AG04449 (cell line): ENCODE measurements at regions not wholly inside any gene's neighbourhood (a gene's known extent, or its start where the extent isn't known, plus 50 kb on each side); places are given as distances from the start of the nearest gene placed in this dataset.
A peak's percentile ranks its signal among the peaks of the same experiment; 100 is the strongest.

Source experiments
- CTCF ChIA-PET: fragments of 350-600 bp; formaldehyde crosslinking; extraction: SDS; loops from one replicate; lab custom pipeline; 2021; ENCODE audit warnings: antibody characterized with exemption; lab: Yijun Ruan, JAX
- POLR2A ChIA-PET: fragments of 400-600, 350-600 bp; formaldehyde crosslinking; extraction: SDS; loops from one replicate; lab custom pipeline; 2020; ENCODE audit warnings: antibody characterized with exemption, inconsistent platforms; lab: Yijun Ruan, JAX
- DNase-seq: peaks from one replicate; pipeline ENCODE4 v3.0.0-alpha.2; 2010; ENCODE audit warnings: low read depth, low spot score
- H3K4me3 ChIP-seq: 2 replicates; pipeline ENCODE4 v1.5.1; 2011; ENCODE audit warnings: low read depth, mild to moderate bottlenecking, control low read depth, low read length
- CTCF ChIP-seq: IDR thresholded peaks from one replicate; pipeline ENCODE4 v1.5.1; 2011; ENCODE audit warnings: mild to moderate bottlenecking, moderate library complexity, low read length, control low read depth, inconsistent platforms; ENCODE audit not compliant: insufficient read depth; ENCODE audit errors: missing control alignments

GRCh38 chr9:109861499-109861898, 81.5 kb downstream of the PALM2AKAP2 start:
- CTCF ChIA-PET = interaction anchor here (0.8 to 2.6 kb wide), 6 partner anchors 8 to 287 kb away, joined by 3 to 9 read pairs (median 4); no protein-coding TSS in a partner anchor
- H3K4me3 ChIP-seq = no peak overlapping the region
- no peak for TF ChIP-seq CTCF
- DNase-seq = peak; percentile 34
- POLR2A ChIA-PET = no interaction called here

- POLR2A ChIA-PET = no interaction called here
- CTCF ChIA-PET = interaction anchor here (0.8 to 2.6 kb wide), 7 partner anchors 9 to 287 kb away, joined by 3 to 9 read pairs (median 4); no protein-coding TSS in a partner anchor
- H3K4me3 ChIP-seq = no peak overlapping the region
- DNase-seq = no peak
- no peak for TF ChIP-seq CTCF
Measured at GRCh38 chr9:109861918-109862317, 81.9 kb downstream of the PALM2AKAP2 start.

GRCh38 chr9:109862452-109862851, 82.5 kb downstream of the PALM2AKAP2 start:
- no peak overlapping the region for H3K4me3 ChIP-seq
- ChIA-PET POLR2A (no interaction called here), CTCF (interaction anchor here (0.9 to 2.6 kb wide), 8 partner anchors 9 to 393 kb away, joined by 3 to 9 read pairs (median 4); no protein-coding TSS in a partner anchor)
- DNase-seq = no peak
- no peak for TF ChIP-seq CTCF

- CTCF ChIA-PET = interaction anchor here (1.8 kb wide), 2 partner anchors 12 to 47 kb away, joined by 4 to 5 read pairs; no protein-coding TSS in a partner anchor
- POLR2A ChIA-PET = no interaction called here
- TF ChIP-seq CTCF = no peak
- no peak for DNase-seq
- H3K4me3 ChIP-seq = no peak overlapping the region
Measured at GRCh38 chr9:109863961-109864360, 84.0 kb downstream of the PALM2AKAP2 start.

- POLR2A ChIA-PET = no interaction called here
- CTCF ChIA-PET = interaction anchor here (0.8 to 1.6 kb wide), 5 partner anchors 16 to 294 kb away, joined by 3 to 4 read pairs (median 3); no protein-coding TSS in a partner anchor
- no peak for DNase-seq
- TF ChIP-seq CTCF = no peak
- H3K4me3 ChIP-seq = no peak overlapping the region
Measured at GRCh38 chr9:109865521-109865920, 85.5 kb downstream of the PALM2AKAP2 start.

- CTCF ChIA-PET = interaction anchor here (2.3 to 2.5 kb wide), 2 partner anchors 9 to 13 kb away, joined by 10 read pairs; no protein-coding TSS in a partner anchor
- no peak for TF ChIP-seq CTCF
- POLR2A ChIA-PET = no interaction called here
- no peak overlapping the region for H3K4me3 ChIP-seq
- no peak for DNase-seq
Measured at GRCh38 chr9:109868207-109868606, 88.2 kb downstream of the PALM2AKAP2 start.
